ENCODE measurements at regions not wholly inside any gene's neighbourhood (a gene's known extent, or its start where the extent isn't known, plus 50 kb on each side); places are given as distances from the start of the nearest gene placed in this dataset.

GRCh38 chr2:14454202-14454601, 178.3 kb upstream of the LRATD1 start:
- Histone ChIP-seq H3K9me3 (ENCODE audit: low read depth) (no peaks in the 10 kb centered on the region), H3K9ac (no peak overlapping the region), H3K27me3 (replicated peaks; ENCODE audit: insufficient read depth) (no peaks in the 10 kb centered on the region), H3K9me2 (ENCODE audit: insufficient read depth) (no peaks in the 10 kb centered on the region), H4K20me1 (ENCODE audit: insufficient read depth) (no peaks in the 10 kb centered on the region), H3K4me3 (no peak overlapping the region), H2AFZ (no peak overlapping the region), H3K36me3 (ENCODE audit: low read depth) (no peaks in the 10 kb centered on the region), H3F3A (ENCODE audit: insufficient read depth) (no peaks in the 10 kb centered on the region), H3K79me2 (ENCODE audit: insufficient read depth) (no peaks in the 10 kb centered on the region), H3K4me1 (ENCODE audit: insufficient read depth) (no peaks in the 10 kb centered on the region), H3K4me2 (ENCODE audit: unreplicated experiment) (no peak overlapping the region), H3K27ac (no peak overlapping the region)
- 31 to 37% methylated on average over 3 of the region's 3 CpGs for WGBS, 2 experiments (ENCODE audit: low coverage in 1 of 2, low lambda C conversion rate in 2 of 2, missing lambda C conversion rate in 2 of 2)
- in situ Hi-C loops (cut with MboI), result no loop called here
- no peak for DNase-seq
- no peak for TF ChIP-seq EZH2phosphoT487 (IDR thresholded peaks at IDR 0.05; ENCODE audit: insufficient read depth, low read depth)
- TF ChIP-seq EZH2 (IDR thresholded peaks at IDR 0.05; ENCODE audit: insufficient read depth, poor library complexity, severe bottlenecking), result no peak

- in situ Hi-C loops (cut with MboI), result no loop called here
- Histone ChIP-seq H3K27ac (no peak overlapping the region), H2AFZ (no peak overlapping the region), H3K9ac (no peak overlapping the region), H3K4me3 (no peak overlapping the region), H3K27me3 (replicated peaks; ENCODE audit: insufficient read depth) (no peaks in the 10 kb centered on the region), H3K4me1 (ENCODE audit: insufficient read depth) (no peaks in the 10 kb centered on the region), H3F3A (ENCODE audit: insufficient read depth) (no peaks in the 10 kb centered on the region), H3K4me2 (ENCODE audit: unreplicated experiment) (no peak overlapping the region), H3K36me3 (ENCODE audit: low read depth) (no peaks in the 10 kb centered on the region), H3K9me3 (ENCODE audit: low read depth) (no peaks in the 10 kb centered on the region), H3K79me2 (ENCODE audit: insufficient read depth) (no peaks in the 10 kb centered on the region), H4K20me1 (ENCODE audit: insufficient read depth) (no peaks in the 10 kb centered on the region), H3K9me2 (ENCODE audit: insufficient read depth) (no peaks in the 10 kb centered on the region)
- DNase-seq, result no peak
- TF ChIP-seq EZH2phosphoT487 (IDR thresholded peaks at IDR 0.05; ENCODE audit: insufficient read depth, low read depth), result no peak
- no peak for TF ChIP-seq EZH2 (IDR thresholded peaks at IDR 0.05; ENCODE audit: insufficient read depth, poor library complexity, severe bottlenecking)
- 38 to 52% methylated on average over 1 of the region's 1 CpG for WGBS, 2 experiments (ENCODE audit: low coverage in 1 of 2, low lambda C conversion rate in 2 of 2, missing lambda C conversion rate in 2 of 2)
Observed at GRCh38 chr2:14459786-14460325, 172.7 kb upstream of the LRATD1 start.

- H3K36me3 ChIP-seq (ENCODE audit: low read depth), result no peaks in the 10 kb centered on the region
- no peaks in the 10 kb centered on the region for H3K27me3 ChIP-seq (replicated peaks; ENCODE audit: insufficient read depth)
- 62 to 67% methylated on average over 5 of the region's 5 CpGs for WGBS, 2 experiments (ENCODE audit: low coverage in 1 of 2, low lambda C conversion rate in 2 of 2, missing lambda C conversion rate in 2 of 2)
- no peak for DNase-seq
- in situ Hi-C loops (cut with MboI), result no loop called here
- TF ChIP-seq EZH2phosphoT487 (IDR thresholded peaks at IDR 0.05; ENCODE audit: insufficient read depth, low read depth) (no peak), EZH2 (IDR thresholded peaks at IDR 0.05; ENCODE audit: insufficient read depth, poor library complexity, severe bottlenecking) (no peak)
- no peaks in the 10 kb centered on the region for H3K9me3 ChIP-seq (ENCODE audit: low read depth)
- no peaks in the 10 kb centered on the region for H3K9me2 ChIP-seq (ENCODE audit: insufficient read depth)
- no peaks in the 10 kb centered on the region for H3K79me2 ChIP-seq (ENCODE audit: insufficient read depth)
- H3K27ac ChIP-seq, result no peak overlapping the region
- H2AFZ ChIP-seq, result no peak overlapping the region
- no peaks in the 10 kb centered on the region for H3F3A ChIP-seq (ENCODE audit: insufficient read depth)
- H3K4me3 ChIP-seq, result no peak overlapping the region
- H4K20me1 ChIP-seq (ENCODE audit: insufficient read depth), result no peaks in the 10 kb centered on the region
- no peak overlapping the region for H3K4me2 ChIP-seq (ENCODE audit: unreplicated experiment)
- no peak overlapping the region for H3K9ac ChIP-seq
- H3K4me1 ChIP-seq (ENCODE audit: insufficient read depth), result no peaks in the 10 kb centered on the region
Observed at GRCh38 chr2:14475994-14476393, 156.5 kb upstream of the LRATD1 start.

- Histone ChIP-seq H4K20me1 (ENCODE audit: insufficient read depth) (no peaks in the 10 kb centered on the region), H3F3A (ENCODE audit: insufficient read depth) (no peaks in the 10 kb centered on the region), H3K79me2 (ENCODE audit: insufficient read depth) (no peaks in the 10 kb centered on the region), H3K9me2 (ENCODE audit: insufficient read depth) (no peaks in the 10 kb centered on the region), H3K4me3 (no peak overlapping the region), H3K4me1 (ENCODE audit: insufficient read depth) (no peaks in the 10 kb centered on the region), H3K9me3 (ENCODE audit: low read depth) (no peaks in the 10 kb centered on the region), H3K9ac (no peak overlapping the region), H2AFZ (no peak overlapping the region), H3K4me2 (ENCODE audit: unreplicated experiment) (no peak overlapping the region), H3K27me3 (replicated peaks; ENCODE audit: insufficient read depth) (no peaks in the 10 kb centered on the region), H3K27ac (no peak overlapping the region), H3K36me3 (ENCODE audit: low read depth) (no peaks in the 10 kb centered on the region)
- DNase-seq, result no peak
- in situ Hi-C loops (cut with MboI), result no loop called here
- TF ChIP-seq EZH2 (IDR thresholded peaks at IDR 0.05; ENCODE audit: insufficient read depth, poor library complexity, severe bottlenecking), result no peak
- 43 to 48% methylated on average over 2 of the region's 2 CpGs for WGBS, 2 experiments (ENCODE audit: low coverage in 1 of 2, low lambda C conversion rate in 2 of 2, missing lambda C conversion rate in 2 of 2)
Observed at GRCh38 chr2:14479486-14479885, 153.0 kb upstream of the LRATD1 start.

GRCh38 chr2:14480120-14480519, 152.4 kb upstream of the LRATD1 start:
- no peaks in the 10 kb centered on the region for H3K36me3 ChIP-seq (ENCODE audit: low read depth)
- DNase-seq, result no peak
- H3F3A ChIP-seq (ENCODE audit: insufficient read depth), result no peaks in the 10 kb centered on the region
- H3K9me3 ChIP-seq (ENCODE audit: low read depth), result no peaks in the 10 kb centered on the region
- TF ChIP-seq EZH2 (IDR thresholded peaks at IDR 0.05; ENCODE audit: insufficient read depth, poor library complexity, severe bottlenecking) (no peak), EZH2phosphoT487 (IDR thresholded peaks at IDR 0.05; ENCODE audit: insufficient read depth, low read depth) (no peak)
- no peaks in the 10 kb centered on the region for H4K20me1 ChIP-seq (ENCODE audit: insufficient read depth)
- H3K27me3 ChIP-seq (replicated peaks; ENCODE audit: insufficient read depth), result no peaks in the 10 kb centered on the region
- H3K4me1 ChIP-seq (ENCODE audit: insufficient read depth), result no peaks in the 10 kb centered on the region
- H2AFZ ChIP-seq, result no peak overlapping the region
- H3K9ac ChIP-seq, result no peak overlapping the region
- no peak overlapping the region for H3K27ac ChIP-seq
- no peaks in the 10 kb centered on the region for H3K9me2 ChIP-seq (ENCODE audit: insufficient read depth)
- no peak overlapping the region for H3K4me3 ChIP-seq
- in situ Hi-C loops (cut with MboI), result no loop called here
- 31 to 48% methylated on average over 2 of the region's 2 CpGs for WGBS, 2 experiments (ENCODE audit: low coverage in 1 of 2, low lambda C conversion rate in 2 of 2, missing lambda C conversion rate in 2 of 2)
- no peak overlapping the region for H3K4me2 ChIP-seq (ENCODE audit: unreplicated experiment)
- no peaks in the 10 kb centered on the region for H3K79me2 ChIP-seq (ENCODE audit: insufficient read depth)

Measured in GM23248 (cell line).